T1000 (cell line): ENCODE measurements at regions not wholly inside any gene's neighbourhood (a gene's known extent, or its start where the extent isn't known, plus 50 kb on each side); places are given as distances from the start of the nearest gene placed in this dataset.

ENCODE experiments used
- DNase-seq: peaks from one replicate; lab custom pipeline; 2025; ENCODE audit warnings: mixed read lengths; lab: John Stamatoyannopoulos, UW

DNA sequence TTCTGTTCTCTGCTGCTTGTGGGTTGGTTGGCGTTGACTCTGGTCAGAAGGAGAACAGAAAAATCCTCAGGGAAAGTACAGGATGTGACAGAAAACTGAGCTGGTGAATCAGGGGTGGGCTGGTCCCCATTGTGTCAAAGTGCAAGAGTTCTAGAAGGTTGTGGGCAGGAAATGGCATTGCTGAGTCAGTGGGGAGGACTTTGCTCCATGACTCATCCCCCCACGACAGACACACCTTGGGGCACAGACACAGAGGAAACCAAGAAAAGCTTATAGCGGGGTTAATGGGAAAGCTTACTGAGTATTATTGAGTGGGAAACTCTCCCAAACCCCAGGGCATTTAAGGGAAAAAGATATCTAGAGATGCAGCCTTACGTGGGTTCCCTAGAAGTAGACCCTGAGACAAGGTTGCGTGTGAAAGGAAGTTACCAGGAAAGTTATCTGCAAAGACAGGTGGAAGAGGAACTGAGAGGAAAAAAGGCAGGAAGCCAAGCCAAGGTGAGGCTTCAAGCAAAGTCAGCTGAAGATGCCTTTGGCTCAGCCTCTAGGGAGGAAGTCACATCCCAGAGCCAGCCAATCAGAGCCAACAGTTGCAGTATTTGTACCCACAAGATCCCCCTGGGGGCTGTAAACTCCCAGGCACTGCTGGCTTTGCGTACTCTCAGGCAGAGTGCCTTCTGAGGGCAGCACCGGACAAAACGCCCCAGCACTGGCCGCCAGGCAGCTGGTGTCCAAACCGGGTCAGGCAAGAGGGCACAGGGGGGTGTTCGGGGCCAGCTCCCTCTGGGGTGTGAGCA is 86.4 kb downstream of the FOXL1 start:
- peak; percentile 72 for DNase-seq

DNA sequence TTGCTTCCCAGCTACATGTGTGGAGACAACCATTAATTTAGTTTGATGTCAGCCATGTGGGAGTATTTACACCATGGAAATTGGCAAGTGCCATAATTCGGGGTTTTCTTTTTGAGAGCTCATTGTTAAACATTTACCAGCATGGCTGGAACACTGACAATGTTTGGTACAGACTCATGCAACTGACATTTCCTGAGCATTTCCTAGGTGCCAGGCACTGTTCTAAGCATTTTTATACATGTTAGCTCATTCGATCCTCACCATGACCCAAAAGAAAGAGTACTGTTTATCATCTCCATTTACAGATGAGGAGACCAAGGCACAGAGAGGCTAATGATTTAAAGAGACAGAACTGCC is 86.9 kb downstream of the FOXL1 start:
- no peak for DNase-seq

DNA sequence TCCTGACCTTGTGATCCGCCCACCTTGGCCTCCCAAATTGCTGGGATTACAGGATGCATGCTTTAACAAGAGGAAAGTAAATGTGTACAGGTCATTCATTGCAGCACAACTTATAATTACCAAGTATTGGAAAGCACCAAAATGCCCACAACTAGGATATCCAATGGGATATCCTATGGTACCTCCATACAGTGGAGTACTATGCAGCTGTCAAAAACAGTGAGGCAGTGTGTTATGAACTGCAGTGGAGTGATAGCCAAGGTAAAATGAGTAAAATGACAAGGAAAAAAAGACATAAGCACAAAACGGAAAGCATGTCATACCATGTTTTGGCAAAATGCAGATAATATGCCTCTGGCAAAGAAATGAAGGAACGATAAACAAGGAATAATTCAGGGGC is 87.6 kb downstream of the FOXL1 start:
- no peak for DNase-seq

DNA sequence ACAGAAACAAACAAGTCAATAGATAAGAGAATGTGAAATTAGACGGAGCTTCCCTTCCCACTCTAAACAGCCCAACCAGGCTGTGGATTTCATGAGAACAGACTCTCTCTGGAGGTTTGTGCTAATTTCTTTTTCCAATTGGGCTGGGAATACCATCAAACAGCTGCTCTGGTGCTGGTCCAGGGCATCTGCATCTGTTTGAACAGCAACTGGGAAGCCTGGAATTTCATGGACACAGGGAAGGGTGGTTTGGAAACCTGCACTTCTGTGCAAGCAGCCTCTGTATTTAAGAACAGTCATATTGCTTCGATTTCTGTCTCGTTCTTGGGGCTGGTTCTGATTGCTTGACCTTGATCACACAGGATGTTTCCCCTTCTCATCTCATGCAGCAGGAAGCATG is 88.7 kb downstream of the FOXL1 start:
- DNase-seq, result no peak

DNA sequence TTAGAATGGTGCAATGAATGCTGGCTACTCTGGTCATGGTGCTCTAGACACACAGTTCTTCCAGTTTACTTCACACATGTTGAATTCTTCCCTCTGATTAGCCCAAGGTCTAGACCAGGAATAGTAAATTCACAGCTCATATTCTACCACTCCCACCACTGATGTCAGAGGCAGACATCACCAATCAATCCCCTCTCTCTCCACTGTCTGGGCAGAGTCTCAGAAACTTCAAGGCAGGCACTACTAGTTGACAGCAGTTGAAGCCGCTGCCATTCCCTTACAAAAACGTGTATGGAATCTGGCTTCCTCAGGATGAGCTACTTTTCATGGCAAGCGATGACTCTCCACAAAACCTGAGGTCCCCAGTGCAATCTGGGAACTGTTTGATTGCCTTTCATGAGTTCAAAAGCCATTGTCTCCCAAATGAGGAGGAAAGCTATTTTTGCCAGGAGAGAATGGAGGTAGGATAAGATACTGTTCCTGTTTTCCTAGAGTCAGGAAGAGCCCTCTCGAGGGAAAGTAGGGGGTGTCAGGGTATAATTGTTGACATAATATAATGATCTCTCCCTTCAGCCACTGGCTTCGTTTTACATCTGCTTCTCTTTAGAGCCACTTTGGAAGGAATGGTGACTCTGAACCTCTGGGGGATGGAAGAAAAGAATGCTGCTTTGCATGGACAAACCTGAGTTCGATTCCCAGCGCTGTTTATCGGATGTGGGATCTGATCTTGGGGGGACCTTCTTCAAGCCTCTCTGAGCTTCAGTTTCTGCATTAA is 90.0 kb downstream of the FOXL1 start:
- DNase-seq, result no peak

DNA sequence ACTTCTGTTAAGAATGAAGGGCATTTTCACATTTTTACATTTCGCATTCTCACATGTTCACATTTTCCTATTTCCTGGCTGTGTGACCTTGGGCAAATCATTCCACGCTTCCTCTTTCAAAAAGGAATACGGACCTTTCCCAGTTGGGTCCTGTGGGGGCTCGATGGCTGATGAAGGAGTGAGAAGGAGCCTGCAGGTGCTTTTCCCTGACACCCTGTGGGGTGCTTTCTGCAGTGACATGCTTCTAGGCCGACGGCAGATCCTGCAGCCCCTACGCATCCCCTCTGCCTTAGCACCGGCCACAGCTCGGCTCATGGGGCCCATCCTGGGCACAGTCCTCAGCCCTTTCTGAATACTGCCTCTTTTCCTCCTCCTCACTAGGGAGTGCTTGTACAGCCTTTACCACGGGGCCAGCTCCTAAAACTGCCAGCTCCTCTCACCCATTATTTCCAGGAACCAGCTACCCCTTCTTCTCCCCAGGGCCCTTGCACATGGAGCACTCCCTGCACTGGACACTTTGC is 91.0 kb downstream of the FOXL1 start:
- no peak for DNase-seq

DNA sequence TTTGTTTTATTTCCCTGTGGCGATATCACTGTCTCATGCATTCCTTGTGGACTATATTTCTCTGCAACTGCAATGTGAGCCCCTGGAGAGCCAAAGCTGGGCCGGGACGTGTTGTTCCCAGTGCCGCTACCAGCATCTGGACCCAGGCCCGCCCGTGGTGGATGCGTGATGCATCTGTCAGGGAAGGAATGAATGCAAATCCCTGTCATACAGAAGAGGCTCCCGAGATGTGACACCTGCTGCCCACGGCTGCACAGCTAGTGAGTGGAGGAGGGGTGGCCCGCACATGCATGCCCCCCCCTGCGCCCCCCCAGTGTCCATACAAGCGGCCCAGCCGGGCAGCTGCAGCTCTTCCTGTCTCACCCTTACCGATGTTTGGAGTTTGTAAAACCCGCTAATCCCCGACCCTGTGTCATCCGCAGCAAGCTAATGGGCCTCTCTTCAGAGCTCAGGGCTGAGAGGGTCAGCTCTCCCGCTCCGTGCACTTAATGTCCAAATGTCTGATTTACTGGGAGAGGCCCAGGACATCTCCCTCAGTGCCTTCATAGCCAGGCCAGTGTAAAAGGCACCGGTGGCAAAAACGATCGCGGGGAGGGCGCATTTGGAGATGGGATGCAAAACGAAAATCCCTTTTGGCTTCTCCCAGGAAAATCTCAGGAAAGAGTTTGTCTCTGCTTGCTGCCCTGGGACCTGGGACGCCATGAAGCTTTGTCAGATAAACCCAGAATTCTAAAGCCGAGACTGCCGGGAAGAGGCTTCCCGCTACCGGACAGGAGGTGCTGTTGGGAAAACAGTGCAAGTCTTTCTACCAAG is 91.8 kb downstream of the FOXL1 start:
- DNase-seq, result no peak

DNA sequence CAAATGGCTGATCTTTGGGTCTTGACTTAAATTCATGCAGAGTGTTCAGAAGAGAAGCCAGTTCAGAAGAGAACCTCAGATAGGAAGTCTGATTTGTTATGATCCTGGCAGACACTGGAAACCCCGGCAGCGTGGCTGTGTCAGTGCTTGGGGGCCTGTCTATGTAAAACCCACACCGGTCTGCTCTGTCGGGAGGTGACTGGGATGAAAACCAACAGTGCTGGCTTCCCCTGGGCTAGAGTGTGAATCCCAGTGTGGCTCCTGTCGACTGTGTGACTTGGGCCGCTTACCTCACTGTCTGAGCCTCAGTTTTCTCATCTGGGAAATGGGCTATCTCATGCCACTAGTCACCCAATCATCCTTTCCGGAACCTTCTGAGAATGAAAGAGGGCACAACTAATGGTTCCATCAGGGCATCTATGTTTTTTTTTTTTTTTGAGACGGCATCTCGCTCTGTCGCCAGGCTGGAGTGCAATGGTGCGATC is 92.4 kb downstream of the FOXL1 start:
- no peak for DNase-seq

DNA sequence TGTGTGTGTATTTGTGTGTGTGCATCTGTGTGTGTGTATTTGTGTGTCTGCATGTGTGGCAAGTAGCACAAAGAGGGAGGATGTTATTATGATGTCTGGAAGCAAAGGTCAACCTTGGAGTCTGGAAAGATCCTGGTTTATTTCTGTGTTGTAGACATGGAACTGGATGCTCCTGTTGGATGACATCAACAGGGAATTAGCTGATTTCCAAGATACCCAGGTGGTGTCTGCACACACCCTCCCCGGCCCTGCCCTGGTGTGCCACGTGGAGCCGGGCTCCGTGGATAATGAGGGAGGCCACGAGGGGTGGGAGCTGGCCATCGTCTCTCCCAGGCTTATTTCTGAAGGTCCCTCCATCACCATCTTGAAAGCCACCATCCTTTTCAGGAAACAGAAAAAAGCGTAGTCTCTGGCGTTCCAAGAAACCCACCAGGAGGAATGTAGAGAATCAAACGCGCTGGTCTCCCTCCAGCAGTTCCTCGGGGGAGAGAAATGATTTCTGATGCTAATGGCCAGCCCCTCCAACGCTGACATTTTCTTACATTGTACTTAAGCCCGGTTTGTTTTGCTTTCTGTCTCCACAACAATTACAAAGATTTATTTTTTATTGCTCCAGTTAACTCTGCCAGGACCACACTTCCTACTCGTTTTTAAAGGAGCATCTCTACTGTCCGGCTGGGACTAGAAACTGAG is 93.3 kb downstream of the FOXL1 start:
- DNase-seq, result no peak

DNA sequence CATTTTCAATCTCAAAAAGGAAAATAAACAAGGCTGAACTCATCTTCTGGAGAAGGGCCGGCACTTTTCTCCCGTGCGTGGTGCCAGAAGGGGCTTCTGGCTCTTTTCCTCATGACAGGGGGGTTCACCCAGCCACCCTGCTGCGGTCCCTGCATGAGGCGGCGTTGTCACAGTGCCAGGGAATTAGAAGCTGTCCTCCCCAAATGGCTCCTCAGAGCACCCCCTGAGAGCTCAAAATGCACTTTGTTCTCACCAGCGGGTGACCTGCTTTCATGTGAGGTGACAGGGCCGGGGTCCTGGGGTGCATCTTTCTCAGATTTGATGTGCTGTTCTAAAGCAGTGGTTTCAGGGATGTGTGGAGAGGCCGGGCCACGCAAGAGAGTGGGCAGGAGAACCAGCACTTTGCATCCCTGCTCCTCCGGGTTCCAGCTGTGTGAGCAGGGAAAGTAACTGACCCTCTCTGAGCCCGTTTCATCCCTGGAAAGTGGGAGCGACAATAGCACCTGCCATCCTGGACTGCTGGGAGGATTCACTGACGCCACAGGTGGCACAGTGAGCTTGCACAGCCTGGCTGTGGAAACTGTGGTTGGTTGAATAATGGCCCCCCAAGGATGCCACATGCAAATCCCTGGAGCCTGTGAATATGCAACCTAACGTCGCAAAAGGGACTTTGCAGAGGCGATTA is 94.0 kb downstream of the FOXL1 start:
- DNase-seq, result no peak

DNA sequence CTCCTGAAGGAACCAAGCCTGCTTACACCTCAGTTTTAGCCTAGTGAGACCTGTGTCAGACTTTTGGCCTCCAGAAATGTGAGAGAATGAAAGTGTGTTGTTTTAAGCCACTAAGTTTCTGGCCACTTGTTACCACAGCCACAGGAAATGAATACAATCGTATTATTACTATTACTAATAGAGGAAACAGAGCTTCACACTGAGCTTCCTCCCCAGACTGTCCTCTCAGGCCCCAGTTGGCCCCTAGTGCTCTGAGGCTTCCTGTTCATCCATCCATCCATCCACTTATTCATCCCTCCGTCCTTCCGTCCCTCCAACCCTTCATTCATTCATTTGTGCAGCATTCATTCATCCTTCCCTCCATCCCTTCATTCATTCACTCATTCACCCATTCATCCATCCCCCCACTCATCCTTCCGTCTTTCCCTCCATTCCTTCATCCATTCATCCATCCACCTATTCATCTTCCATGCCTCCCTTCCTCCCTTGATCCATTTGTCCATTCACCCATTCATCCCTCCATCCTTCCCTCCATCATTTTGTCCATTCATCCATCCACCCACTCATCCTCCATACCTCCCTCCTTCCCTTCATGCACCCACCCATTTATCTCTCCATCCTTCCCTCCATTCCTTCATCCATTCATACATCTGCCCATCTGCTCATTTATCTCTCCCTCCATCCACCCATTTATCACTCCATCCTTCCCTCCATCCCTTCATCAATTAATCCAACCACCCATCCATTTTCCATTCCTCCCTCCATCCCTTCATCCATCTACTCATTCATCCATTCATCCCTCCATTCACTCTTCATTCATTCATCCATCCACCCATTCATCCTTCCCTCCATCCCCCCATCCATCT is 95.0 kb downstream of the FOXL1 start:
- DNase-seq, result no peak

DNA sequence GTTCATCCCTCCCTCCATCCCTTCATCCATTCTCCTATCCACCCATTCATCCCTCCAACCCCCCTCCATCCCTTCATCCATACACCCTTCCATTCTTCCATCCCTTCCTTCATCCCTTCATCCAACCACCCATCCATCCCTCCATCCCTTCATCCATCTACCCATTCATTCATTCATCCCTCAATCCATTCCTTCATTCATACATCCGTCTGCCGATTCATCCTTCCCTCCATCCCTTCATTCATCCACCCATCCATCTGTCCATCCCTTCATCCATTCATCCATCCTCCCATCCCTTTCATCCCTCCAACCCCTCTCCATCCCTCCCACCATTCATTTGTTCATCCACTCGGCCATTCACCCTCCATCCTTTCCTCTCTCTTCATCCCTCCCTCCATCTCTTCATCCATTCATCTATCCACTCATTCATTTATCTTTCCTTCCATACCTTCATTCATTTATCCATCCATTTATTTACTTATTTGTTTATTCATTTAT is 95.7 kb downstream of the FOXL1 start:
- DNase-seq, result no peak

DNA sequence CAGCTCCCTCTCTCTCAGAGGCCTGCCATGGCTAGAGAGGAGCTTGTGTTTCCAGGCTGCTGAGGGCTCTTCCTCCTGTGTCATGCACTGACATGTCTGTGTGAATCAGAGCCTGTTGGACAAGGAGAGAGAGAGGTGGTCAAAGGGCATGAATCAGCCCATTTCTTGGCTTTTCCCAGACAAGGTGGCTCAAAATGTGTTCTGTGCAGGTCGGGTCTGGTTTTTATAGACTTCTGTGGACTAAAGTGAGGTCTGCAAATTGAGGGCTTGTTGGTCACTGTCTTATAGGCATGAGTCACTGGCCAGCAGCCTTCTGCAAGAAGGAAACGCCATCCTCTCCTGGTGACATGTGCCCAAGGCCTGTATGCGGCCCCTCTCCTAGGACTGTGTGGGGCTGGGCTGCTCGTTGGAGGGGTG is 97.9 kb downstream of the FOXL1 start:
- DNase-seq, result peak; percentile 36

DNA sequence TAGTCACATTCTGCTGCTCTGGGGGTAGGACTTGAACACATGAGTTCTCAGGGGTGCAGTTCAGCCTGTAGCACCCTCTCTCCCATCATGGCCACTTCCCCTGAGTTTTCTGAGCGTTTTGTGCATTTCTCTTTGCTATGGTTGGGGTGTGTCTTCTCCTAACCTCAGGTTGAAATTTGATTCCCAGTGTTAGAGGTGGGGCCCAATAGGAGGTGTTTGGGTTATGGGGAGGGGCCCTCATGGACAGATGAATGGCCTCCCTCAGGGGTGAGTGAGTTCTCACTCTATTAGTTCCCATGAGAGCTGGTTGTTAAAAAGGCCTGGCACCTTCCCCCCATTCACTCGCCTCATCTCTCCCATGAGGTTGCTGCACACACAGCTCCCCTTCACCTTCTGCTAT is 101.1 kb downstream of the FOXL1 start:
- DNase-seq, result no peak

DNA sequence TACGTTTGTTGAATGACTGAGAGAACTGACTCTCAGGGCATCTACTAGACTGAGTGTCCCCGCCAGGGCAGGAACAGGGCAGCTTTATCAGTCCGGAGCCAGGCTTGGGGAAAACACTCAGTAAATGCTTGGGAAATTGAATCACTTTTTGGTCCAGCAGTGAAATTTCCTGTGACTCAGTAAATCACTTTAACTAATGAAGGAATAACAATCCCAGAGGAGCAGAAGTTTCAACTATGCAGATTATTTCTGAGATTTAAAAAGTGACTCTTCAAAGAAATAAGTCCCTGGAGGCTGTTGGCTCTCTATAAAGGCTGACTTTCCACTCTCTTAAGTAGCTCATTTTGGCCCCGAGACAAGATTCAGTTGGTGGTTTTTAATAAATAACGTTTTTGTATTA is 101.8 kb downstream of the FOXL1 start:
- peak; percentile 25 for DNase-seq

DNA sequence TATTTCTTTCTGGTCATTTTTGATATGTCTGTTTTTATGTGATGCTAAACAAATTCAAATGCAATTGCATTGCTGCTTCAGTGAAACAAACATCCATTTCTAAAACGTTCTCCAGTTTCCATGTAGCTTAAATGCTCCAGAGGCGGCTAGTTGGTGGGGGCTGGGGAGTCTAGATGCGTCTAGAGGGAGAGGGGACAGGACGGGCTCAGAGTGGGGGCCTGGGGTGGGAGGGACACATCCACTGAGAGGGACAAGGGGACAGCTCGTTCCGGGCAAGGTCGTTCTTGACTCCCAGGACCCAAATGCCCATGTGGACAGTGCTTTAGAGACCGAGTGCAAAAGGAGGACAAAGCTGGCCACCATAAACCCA is 102.3 kb downstream of the FOXL1 start:
- DNase-seq, result no peak

DNA sequence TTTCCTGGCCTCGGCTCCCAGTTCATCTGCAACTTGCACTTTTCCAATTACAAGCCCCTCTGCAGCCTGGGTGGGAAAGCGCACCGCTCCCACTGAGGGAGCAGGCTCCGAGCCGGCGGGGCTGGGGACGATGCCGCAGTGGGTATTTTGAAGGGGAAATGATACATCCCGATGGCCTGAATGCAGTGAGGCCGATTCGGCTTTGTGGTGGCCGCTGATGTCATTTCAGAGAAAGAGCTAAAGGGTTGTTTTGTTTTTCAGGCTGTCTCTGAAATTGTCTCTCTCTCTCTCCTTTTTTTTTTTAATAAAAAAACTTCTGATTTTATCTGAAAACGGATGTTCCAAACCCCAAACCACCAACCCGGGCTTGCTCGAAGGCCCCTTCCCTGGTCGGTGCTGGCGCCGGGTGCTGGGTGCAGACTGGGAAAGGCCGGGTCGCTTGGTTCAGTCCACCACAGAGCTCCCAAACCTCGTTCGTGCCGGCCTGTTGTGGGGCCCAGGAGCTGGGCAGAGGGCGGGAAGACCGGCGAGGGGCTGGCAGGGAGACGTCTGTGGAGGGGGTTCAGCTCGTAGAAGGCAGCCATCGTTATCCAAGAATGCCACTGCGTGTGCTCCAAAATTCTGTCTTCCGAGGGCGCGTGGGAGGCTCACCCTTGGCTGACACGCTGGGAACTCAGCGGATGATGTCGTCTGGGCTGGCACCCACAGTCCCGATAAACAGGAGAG is 102.8 kb downstream of the FOXL1 start:
- no peak for DNase-seq

DNA sequence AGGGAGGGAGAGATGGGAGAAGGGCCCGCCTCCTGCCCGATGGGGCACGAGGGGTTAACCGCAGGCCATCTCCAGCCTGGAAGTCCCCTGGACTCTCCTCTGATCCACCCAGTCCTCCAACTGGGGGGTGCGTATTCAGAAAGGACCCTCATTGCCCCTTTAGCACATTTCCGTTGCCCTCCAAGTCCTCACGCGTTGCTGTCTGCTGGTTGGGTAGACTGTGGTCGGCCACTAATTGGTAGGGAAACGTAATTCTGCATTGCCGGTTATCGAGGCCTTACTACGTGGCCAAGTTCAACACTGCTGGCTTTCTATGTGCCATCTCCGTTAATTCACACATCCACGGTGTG is 103.4 kb downstream of the FOXL1 start:
- DNase-seq, result no peak

DNA sequence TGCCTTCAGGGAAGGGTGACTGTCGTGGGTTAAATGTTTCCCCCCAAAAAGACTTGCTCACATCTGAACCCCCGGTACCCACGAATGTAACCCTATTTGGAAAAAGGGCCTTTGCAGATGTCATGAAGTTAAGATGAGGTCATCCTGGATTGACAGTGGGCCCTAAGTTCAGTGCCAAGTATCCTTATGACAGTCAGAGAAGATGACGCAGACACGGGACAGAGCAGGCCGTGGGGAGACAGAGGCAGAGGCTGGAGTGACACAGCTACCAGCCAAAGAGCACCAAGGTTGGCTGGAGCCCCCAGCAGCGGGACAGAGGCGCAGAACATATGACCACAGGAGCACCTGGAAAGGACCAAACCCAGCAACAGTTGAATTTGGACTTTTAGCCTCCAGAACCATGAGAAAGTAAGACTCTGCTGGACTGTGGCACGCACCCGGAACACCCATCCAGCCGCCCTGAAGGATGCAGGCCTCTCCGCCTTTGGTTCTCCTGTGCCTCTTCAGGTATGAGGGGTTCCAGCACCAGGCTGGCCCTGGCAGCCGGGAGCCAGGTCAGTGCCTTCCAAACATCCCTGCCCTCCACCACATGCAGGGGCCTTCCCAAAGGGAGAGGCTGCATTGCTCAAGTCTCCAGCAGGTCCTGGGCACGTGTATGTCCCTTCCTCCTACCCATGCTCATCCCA is 104.0 kb downstream of the FOXL1 start:
- no peak for DNase-seq
